Breast epithelium (tissue), 3 donors: ENCODE measurements at regions not wholly inside any gene's neighbourhood (a gene's known extent, or its start where the extent isn't known, plus 50 kb on each side); places are given as distances from the start of the nearest gene placed in this dataset.

Source experiments
- POLR2A ChIP-seq: fragments of 450-650 bp; IDR thresholded peaks from one replicate; pipeline ENCODE4 v1.6.1; 2016; ENCODE audit warnings: antibody characterized with exemption, mild to moderate bottlenecking, moderate library complexity
- TF ChIP-seq, protein P1 (sequence below), 3 donors: fragments of 450-650 bp; IDR thresholded peaks; one replicate each; pipeline ENCODE4 v1.5.1; 2016 to 2017; ENCODE audit warnings: antibody characterized with exemption in 3 of 3, mild to moderate bottlenecking in 3 of 3, moderate library complexity in 3 of 3

DNA sequence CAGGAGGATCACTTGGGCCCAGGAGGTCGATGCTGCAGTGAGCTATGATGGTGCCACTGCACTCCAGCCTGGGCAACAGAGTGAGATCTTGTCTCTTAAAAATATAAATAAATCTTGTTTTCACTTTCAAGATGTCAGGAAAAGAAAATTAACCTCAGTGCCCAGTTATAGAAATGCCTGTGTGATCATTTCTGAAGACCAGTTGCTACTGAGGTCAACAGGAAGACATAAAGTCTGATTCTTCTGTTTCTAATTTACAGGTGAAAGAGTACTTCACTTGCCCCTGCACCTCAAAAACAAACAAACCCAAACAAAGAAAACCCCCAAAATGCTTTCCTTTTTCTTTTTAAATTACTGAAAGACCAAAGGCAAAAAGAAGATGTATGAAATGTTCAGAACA lies 174.3 kb upstream of the NBEA start:
- TF ChIP-seq, protein P1, sequence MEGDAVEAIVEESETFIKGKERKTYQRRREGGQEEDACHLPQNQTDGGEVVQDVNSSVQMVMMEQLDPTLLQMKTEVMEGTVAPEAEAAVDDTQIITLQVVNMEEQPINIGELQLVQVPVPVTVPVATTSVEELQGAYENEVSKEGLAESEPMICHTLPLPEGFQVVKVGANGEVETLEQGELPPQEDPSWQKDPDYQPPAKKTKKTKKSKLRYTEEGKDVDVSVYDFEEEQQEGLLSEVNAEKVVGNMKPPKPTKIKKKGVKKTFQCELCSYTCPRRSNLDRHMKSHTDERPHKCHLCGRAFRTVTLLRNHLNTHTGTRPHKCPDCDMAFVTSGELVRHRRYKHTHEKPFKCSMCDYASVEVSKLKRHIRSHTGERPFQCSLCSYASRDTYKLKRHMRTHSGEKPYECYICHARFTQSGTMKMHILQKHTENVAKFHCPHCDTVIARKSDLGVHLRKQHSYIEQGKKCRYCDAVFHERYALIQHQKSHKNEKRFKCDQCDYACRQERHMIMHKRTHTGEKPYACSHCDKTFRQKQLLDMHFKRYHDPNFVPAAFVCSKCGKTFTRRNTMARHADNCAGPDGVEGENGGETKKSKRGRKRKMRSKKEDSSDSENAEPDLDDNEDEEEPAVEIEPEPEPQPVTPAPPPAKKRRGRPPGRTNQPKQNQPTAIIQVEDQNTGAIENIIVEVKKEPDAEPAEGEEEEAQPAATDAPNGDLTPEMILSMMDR (IDR thresholded peaks at IDR 0.05) = no peak
- TF ChIP-seq POLR2A = no peak
